ENCODE measurements at regions not wholly inside any gene's neighbourhood (a gene's known extent, or its start where the extent isn't known, plus 50 kb on each side); places are given as distances from the start of the nearest gene placed in this dataset.

GRCh38 chr2:105677901-105678300 lies 66.8 kb upstream of the NCK2 start:
- TF ChIP-seq CTCF (IDR thresholded peaks at IDR 0.05) (no peak), POLR2AphosphoS5 (IDR thresholded peaks at IDR 0.05) (no peak), POLR2A (IDR thresholded peaks at IDR 0.05; ENCODE audit: low read depth) (no peak), EP300 (IDR thresholded peaks at IDR 0.05) (no peak)

Measured in esophagus muscularis mucosa (tissue), 4 donors.